ENCODE measurements at regions not wholly inside any gene's neighbourhood (a gene's known extent, or its start where the extent isn't known, plus 50 kb on each side); places are given as distances from the start of the nearest gene placed in this dataset.
"Not testable (repeated sequence)": the region's sequence is repeated elsewhere in the genome, so short reads cannot be mapped to it uniquely, and the experiment has no call there.

DNA sequence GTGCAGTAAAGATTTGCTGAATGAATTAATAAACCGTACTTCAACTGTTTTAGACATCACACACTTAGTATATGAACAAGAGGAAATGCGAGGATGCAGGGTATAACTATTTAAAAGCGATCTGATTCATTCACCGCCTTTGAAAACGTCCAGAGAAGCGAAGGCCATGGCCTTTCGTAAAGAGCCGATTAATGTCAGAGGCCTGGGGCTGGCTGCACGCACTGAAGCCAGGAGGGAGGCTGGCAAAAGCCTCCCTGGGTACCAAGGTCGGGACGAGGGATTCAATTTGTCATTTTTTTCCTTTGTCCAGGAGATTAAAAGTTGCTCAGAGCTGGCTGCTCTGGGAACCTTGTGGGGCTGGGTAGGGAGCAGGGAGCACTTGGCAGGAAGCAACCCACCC, 307.4 kb downstream of the NPHP4 start:
- no peak for DNase-seq

DNA sequence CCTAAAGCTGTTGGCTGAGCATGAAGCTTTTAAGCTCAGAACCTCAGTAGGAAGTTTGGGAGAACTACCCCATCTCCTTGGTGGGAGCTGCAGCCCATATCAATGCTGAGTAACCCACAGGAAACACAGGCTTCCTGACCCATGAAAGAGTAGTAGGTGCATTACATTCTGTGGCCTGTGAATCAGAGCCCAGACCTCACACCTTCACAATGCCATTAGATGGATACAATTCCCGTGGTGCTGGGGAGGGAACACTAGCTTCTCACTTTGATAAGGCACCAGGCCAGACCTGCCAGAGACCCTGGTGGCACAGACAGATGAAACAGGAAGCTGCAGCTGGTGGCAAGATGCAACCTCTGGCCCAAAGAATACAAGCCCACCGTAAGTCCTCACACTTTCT, 308.8 kb downstream of the NPHP4 start:
- DNase-seq = no peak

- DNase-seq = no peak
Measured at GRCh38 chr1:5682626-5683225, 309.5 kb downstream of the NPHP4 start.

GRCh38 chr1:5681654-5682053, 310.6 kb downstream of the NPHP4 start:
- DNase-seq = no peak

- no peak for DNase-seq
Measured at GRCh38 chr1:5680600-5680999, 311.6 kb downstream of the NPHP4 start.

DNA sequence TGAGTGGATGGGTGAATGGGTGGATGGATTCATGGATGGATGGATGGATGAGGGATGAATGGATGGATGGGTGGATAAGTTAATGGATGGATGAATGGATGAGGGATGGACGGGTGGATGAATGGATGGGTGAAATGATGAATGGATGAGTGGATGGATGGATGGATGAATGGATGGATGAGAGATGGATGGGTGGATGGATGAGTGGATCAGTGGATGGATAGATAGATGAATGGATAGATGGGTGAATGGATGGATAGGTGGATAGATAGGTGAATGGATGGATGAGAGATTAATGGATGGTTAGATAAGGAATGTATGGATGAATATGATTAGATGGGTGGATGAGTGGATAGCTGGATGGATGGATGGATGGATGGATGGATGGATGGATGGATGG, 313.5 kb downstream of the NPHP4 start:
- DNase-seq = no peak

GRCh38 chr1:5672355-5672754, 319.9 kb downstream of the NPHP4 start:
- not testable (repeated sequence) for DNase-seq

GRCh38 chr1:5670590-5671350, 321.5 kb downstream of the NPHP4 start:
- no peak for DNase-seq

DNA sequence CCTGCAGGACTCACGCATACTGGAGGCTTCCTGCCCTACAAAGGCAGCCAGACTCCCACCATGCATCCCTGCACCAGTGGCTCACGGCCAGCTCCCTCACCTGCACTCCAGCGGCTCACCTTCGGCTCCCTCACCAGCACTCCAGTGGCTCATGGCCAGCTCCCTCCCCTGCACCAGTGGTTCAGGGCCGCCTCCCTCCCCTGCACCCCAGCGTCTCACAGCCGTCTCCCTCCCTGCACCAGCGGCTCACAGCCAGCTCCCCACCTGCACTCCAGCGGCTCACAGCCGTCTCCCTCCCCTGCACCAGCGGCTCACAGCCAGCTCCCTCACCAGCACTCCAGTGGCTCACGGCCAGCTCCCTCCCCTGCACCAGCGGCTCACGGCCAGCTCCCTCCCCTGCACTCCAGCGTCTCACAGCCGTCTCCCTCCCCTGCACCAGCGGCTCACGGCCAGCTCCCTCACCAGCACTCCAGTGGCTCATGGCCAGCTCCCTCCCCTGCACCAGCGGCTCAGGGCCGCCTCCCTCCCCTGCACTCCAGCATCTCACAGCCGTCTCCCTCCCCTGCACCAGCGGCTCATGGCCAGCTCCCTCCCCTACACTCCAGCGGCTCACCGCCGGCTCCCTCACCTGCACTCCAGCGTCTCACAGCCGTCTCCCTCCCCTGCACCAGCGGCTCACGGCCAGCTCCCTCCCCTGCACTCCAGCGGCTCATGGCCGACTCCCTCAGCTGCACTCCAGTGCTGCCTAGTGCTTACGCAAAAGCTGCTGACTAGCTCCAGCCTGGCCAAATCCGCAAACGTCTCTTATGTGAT, 324.5 kb downstream of the NPHP4 start:
- DNase-seq = no peak

DNA sequence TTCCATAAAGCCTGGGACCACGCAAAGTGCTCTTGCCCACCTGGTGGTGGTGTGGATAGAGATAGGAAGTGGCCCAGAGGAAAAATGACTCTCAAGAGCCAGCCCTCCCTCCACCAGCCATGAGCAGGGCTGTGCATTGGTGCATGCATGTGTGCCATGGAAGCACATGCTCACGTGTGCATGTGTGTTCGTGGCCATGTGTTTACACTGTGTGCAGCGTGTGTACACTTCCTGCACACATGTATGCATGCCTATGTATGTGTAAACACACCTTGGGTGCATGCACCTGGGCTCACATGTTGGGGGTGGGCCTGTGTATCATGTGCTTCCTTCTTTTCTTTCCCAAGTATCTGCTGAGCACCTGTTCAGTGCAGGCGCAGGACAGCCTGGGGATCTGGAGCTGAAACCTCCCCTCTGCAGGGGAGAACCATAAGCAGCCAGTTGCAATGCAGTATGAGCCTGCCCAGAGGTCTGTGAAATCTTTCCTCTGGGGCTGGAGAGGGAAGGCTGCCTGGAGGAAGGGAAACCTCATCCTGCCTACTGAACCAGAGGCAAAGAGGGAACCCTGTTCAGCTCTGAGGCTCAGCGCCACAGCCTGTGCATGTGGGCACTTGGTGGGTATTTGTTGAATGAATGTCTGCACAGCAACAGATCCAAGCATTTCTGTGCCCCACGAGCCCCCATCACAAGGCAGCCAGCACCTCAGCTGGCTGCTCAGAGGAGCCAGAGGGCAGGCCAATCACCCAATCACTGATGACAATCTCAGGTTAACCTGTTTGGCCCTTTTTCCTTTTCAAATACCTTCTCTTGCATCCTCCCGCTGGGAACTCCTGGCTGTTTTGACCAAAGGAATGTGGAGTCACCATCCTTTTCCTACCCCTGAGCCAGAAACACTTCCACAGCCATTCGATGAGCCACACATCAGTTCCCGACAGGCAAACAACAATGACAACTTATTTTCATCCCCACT, 327.0 kb downstream of the NPHP4 start:
- no peak for DNase-seq

DNA sequence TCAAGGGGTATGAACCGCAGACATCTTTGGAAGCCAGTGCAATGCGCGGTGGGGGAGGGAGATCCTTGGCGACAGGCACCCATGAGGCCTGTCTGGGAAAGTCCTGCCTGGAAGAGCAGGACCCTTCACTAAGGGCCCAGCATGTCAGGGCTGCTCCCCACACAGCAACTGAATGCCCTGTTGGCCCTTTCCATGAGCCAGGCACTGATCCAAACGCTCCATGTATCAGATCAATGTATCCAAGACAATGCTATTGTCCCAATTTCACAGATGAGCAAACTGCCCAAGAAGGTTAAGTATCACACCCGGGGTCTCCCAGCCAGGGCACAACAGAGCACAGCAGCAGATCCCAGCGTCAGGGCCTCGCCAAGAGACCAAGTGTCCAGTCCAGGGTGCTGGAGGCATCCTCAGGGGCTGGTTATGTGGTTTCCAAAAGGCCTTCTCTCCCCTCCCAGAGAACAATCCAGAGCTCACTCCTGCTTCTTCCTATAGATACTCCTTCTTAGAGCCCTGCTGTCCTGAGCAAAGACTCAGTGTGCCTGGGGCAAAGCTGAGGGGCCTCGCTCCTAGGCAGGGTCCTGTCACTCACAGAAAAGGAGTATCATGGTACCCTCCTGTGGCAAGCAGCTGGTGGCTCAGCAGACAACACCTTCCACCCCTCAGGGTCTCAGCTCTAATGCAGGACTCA, 328.0 kb downstream of the NPHP4 start:
- DNase-seq = no peak

DNA sequence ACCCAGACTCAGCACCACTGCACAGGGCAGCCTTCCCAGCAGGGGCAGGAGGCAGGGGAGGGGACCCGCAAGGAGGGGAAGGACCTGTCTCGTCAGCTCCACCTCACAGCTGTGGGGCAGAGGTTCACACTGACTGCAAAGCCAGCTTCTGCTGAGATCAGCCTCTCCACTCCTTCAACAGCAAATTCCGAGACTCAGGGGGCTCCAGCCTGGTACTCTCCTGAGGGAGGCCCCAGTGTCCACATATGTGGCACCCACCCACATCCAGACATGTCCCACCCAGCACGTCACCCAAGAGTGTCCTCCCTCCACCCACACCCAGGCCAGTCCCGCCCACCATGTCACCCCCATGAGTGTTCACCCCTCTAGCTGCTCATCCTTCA, 329.5 kb downstream of the NPHP4 start:
- no peak for DNase-seq

- no peak for DNase-seq
Measured at GRCh38 chr1:5662086-5662743, 330.0 kb downstream of the NPHP4 start.

- no peak for DNase-seq
Measured at GRCh38 chr1:5661196-5662085, 330.8 kb downstream of the NPHP4 start.

DNA sequence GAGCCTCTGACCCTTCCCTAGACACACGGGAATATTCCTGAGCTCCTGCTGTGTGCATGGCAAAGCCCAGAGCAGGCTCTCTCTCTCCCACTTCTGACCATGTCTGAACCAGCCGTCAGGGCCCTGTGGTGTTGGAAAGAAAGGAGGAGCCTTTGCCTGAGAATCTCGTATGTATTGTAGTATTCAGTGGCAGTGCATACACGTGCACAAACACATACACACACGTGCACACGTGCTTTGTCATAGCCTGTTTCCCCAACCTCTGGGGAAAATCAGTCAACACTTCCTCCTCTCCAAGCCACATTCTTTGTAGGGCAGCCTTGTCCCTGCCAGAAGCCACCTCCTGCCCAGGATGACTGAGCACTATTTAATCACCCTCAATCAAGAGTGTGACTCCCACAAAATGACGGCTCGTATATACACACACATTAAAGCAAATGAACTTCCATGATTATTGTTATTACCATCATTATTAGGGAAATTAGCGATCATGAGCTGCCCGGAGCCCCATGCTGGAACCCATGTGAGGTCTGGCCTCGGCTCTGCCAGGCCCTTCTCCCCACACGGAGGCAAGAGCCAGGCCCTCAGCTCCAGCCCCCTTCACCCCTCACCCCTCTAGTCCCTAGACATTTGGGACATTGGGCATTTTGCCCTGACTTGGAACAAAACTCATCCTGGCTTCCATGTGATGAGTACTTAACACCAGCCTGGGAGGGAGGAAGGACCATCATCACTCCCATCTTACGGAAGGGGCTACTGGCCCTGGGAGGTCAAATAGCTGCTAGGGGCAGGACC, 331.9 kb downstream of the NPHP4 start:
- DNase-seq = no peak

DNA sequence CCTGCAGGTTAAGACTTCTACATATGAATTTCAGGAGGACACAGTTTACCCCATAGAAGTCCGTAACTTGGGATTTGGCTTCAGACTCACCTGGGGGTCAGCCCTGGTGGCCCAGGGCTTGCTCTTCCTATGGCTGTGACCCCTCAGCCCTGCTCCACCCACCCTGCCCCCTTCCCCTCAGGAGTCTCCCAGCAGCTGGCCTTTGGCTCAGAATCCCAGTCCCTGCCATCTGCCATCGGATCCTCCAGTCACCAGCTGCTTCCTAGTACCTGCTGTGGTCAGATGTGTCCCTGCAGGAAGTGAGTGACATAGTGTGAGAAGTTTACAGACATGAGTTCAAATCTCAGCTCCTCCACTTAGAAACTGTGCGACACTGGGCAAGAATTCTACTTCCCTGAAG, 332.6 kb downstream of the NPHP4 start:
- no peak for DNase-seq

DNA sequence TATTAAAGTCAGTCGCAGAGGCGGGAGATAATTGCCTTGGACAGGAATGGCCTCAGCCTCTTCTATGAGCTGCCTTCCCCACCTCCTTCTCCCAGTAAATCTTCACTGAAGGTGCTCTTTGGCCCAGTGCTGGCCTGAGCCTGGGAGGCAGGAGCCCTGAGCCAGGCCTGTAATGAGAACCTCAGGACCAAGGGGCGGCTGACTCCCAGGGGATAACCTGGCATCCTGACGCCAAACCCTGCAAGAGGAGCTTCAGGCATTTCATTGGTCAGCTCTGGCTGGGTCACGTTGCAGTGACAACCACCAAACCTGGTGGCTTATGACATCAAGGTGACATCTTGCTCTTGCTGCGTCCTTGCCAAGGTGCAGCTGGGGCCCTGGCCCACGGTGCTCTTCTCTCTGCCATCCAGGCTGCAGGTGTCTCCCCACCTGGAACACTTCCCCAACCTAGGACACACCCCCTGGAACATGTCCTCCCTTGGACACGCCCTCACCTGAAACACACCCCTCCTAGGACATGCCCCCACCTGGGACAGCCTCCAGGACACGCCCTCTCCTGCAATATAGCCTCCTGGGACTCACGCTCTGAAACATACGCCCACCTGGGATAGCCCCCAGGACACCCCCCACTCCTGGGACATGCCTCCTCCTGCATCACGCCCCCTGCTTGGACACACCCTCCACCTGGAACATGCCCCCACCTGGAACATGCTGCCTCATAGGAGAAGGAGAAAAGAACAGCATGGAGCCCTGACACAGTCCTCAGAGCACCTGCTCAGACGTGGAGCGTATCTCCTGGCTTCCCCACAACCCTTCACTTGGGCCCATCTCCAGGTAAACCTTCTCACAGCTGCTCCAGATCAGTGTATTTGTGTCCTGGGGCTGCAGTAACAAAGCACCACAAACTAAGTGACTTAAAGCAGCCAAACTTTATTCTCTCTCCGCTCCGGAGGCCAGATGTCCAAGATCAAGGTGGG, 333.6 kb downstream of the NPHP4 start:
- DNase-seq = no peak

Measured in NCI-H526 (cell line).